H1 (cell line): ENCODE measurements at regions not wholly inside any gene's neighbourhood (a gene's known extent, or its start where the extent isn't known, plus 50 kb on each side); places are given as distances from the start of the nearest gene placed in this dataset.

Source experiments
- CTCF ChIA-PET: fragments of 300-600 bp; sonication (Branson Sonifier 250); formaldehyde crosslinking; loops from one replicate; lab custom pipeline; 2021; ENCODE audit not compliant: partially characterized antibody; lab: Charles Lee
- POLR2A ChIA-PET: fragments of 300-600 bp; sonication (Branson Sonifier 250); formaldehyde crosslinking; loops from one replicate; lab custom pipeline; 2021; ENCODE audit warnings: inconsistent platforms; ENCODE audit not compliant: partially characterized antibody; lab: Charles Lee
- DNase-seq, 2 experiments: peaks; one replicate each; pipeline versions ENCODE4 v3.0.0 to v3.0.0-alpha.2; 2010 to 2022; ENCODE audit warnings: low spot score in 2 of 2, low read depth in 1 of 2, mixed read lengths in 1 of 2
- FAIRE-seq: peaks from 2 replicates; lab custom pipeline; 2011; peaks lifted over from hg19 to GRCh38; lab: Jason Lieb, UNC
- H2AFZ ChIP-seq: 2 replicates; pipeline ENCODE4 v1.8.1; 2012; ENCODE audit warnings: low read length, inconsistent platforms
- H2AK5ac ChIP-seq: 2 replicates; pipeline ENCODE4 v1.6.1; 2013; ENCODE audit warnings: low read depth, low read length
- H2BK120ac ChIP-seq: replicated peaks from 2 replicates; pipeline ENCODE3; 2013; ENCODE audit warnings: low read depth, low read length, inconsistent platforms
- H2BK12ac ChIP-seq: 2 replicates; pipeline ENCODE4 v1.6.1; 2013; ENCODE audit warnings: low read depth, low read length
- H2BK15ac ChIP-seq: 2 replicates; pipeline ENCODE4 v1.6.1; 2013; ENCODE audit warnings: low read length
- H2BK20ac ChIP-seq: 2 replicates; pipeline ENCODE4 v1.6.1; 2013; ENCODE audit warnings: low read length
- H2BK5ac ChIP-seq: 2 replicates; pipeline ENCODE4 v1.6.1; 2013; ENCODE audit warnings: low read depth, low read length
- H3K14ac ChIP-seq: 2 replicates; pipeline ENCODE4 v1.6.1; 2013; ENCODE audit warnings: inconsistent platforms; ENCODE audit not compliant: insufficient read length
- H3K18ac ChIP-seq: 2 replicates; pipeline ENCODE4 v1.6.1; 2013; ENCODE audit warnings: low read length; ENCODE audit errors: extremely low read depth
- H3K23ac ChIP-seq: 2 replicates; pipeline ENCODE4 v1.6.1; 2013; ENCODE audit warnings: inconsistent platforms; ENCODE audit not compliant: insufficient read length
- H3K23me2 ChIP-seq: 2 replicates; pipeline ENCODE4 v1.6.1; 2013; ENCODE audit warnings: low read depth, low read length
- H3K27ac ChIP-seq: 2 replicates; pipeline ENCODE4 v1.6.1; 2011; ENCODE audit warnings: low read depth, low read length, inconsistent platforms
- H3K27me3 ChIP-seq, 4 experiments: replicated peaks in 1 of 4; 1 replicate in 1 of 4; 2 replicates in 3 of 4; pipeline versions ENCODE4 v1.6.1 to v1.8.1; 2011 to 2013; ENCODE audit warnings: low read length in 3 of 4, mild to moderate bottlenecking in 3 of 4, inconsistent platforms in 2 of 4, mixed read lengths in 2 of 4, moderate library complexity in 1 of 4; ENCODE audit not compliant: control insufficient read depth in 3 of 4, insufficient read depth in 3 of 4; ENCODE audit errors: extremely low read depth in 1 of 4
- H3K36me3 ChIP-seq, 4 experiments: 2 replicates each; pipeline versions ENCODE4 v1.6.1 to v1.8.1; 2011 to 2013; ENCODE audit warnings: mild to moderate bottlenecking in 4 of 4, low read length in 3 of 4, moderate library complexity in 2 of 4, control low read depth in 1 of 4, inconsistent platforms in 1 of 4; ENCODE audit not compliant: insufficient read depth in 4 of 4, control insufficient read depth in 2 of 4
- H3K4ac ChIP-seq: replicated peaks from 2 replicates; pipeline ENCODE3; 2013; ENCODE audit warnings: low read length, low read depth, mixed read lengths, inconsistent platforms; ENCODE audit not compliant: insufficient read length
- H3K4me1 ChIP-seq, 4 experiments: replicated peaks in 1 of 4; 1 replicate in 1 of 4; 2 replicates in 3 of 4; pipeline versions ENCODE4 v1.6.1 to v1.8.1; 2011 to 2013; ENCODE audit warnings: low read length in 3 of 4, inconsistent platforms in 2 of 4, mixed read lengths in 1 of 4; ENCODE audit not compliant: insufficient read depth in 4 of 4, control insufficient read depth in 3 of 4
- H3K4me2 ChIP-seq, 2 experiments: 2 replicates each; pipeline versions ENCODE4 v1.6.1 to v1.8.1; 2011 to 2013; ENCODE audit warnings: low read depth in 2 of 2, low read length in 2 of 2, control low read depth in 1 of 2, inconsistent platforms in 1 of 2, mild to moderate bottlenecking in 1 of 2; ENCODE audit not compliant: insufficient read depth in 1 of 2
- H3K4me3 ChIP-seq, 4 experiments: fragments of 200-600, 300-600 bp in 1 of 4; sonication (generic), shearing (Covaris generic), sonication (Bioruptor Twin) in 1 of 4; 2 replicates each; pipeline versions ENCODE4 v1.5.1 to v1.8.1; 2011 to 2016; ENCODE audit warnings: low read length in 4 of 4, low read depth in 3 of 4, control low read depth in 2 of 4, inconsistent platforms in 2 of 4, mild to moderate bottlenecking in 2 of 4, mixed read lengths in 1 of 4, moderate library complexity in 1 of 4; ENCODE audit not compliant: insufficient read depth in 2 of 4; ENCODE audit errors: extremely low read depth in 1 of 4
- H3K56ac ChIP-seq: replicated peaks from 2 replicates; pipeline ENCODE3; 2013; ENCODE audit warnings: low read depth, mild to moderate bottlenecking, mixed read lengths, low read length, inconsistent platforms; ENCODE audit not compliant: insufficient read length
- H3K79me1 ChIP-seq: 2 replicates; pipeline ENCODE4 v1.6.1; 2013; ENCODE audit warnings: low read depth, low read length, control low read depth
- H3K79me2 ChIP-seq, 2 experiments: 2 replicates each; pipeline versions ENCODE4 v1.6.1 to v1.8.1; 2012 to 2013; ENCODE audit warnings: low read length in 2 of 2, mild to moderate bottlenecking in 2 of 2, inconsistent platforms in 1 of 2; ENCODE audit not compliant: insufficient read depth in 2 of 2, control insufficient read depth in 1 of 2
- H3K9ac ChIP-seq, 4 experiments: replicated peaks in 1 of 4; 1 replicate in 1 of 4; 2 replicates in 3 of 4; pipeline versions ENCODE4 v1.6.1 to v1.8.1; 2011 to 2013; ENCODE audit warnings: low read depth in 3 of 4, low read length in 3 of 4, control low read depth in 2 of 4, mild to moderate bottlenecking in 2 of 4, moderate library complexity in 2 of 4, inconsistent platforms in 1 of 4; ENCODE audit errors: extremely low read depth in 1 of 4
- H3K9me3 ChIP-seq, 2 experiments: 2 replicates each; pipeline versions ENCODE4 v1.6.1 to v1.8.1; 2012 to 2013; ENCODE audit warnings: mild to moderate bottlenecking in 2 of 2, moderate library complexity in 2 of 2, control low read depth in 1 of 2, inconsistent platforms in 1 of 2, low read depth in 1 of 2, low read length in 1 of 2, mixed read lengths in 1 of 2; ENCODE audit not compliant: insufficient read depth in 2 of 2
- H4K20me1 ChIP-seq, 2 experiments: replicated peaks in 1 of 2; 2 replicates each; pipeline versions ENCODE3 to v1.8.1; 2011 to 2013; ENCODE audit warnings: inconsistent platforms in 2 of 2, low read length in 2 of 2, mild to moderate bottlenecking in 1 of 2; ENCODE audit not compliant: insufficient read depth in 2 of 2, control insufficient read depth in 1 of 2
- H4K5ac ChIP-seq: 2 replicates; pipeline ENCODE4 v1.6.1; 2013; ENCODE audit warnings: low read length, low read depth, mixed read lengths, inconsistent platforms; ENCODE audit not compliant: insufficient read length
- H4K8ac ChIP-seq: 2 replicates; pipeline ENCODE4 v1.8.0; 2013; ENCODE audit warnings: mild to moderate bottlenecking, moderate library complexity, low read length, inconsistent platforms; ENCODE audit not compliant: insufficient read depth; ENCODE audit errors: extremely low read depth
- H4K91ac ChIP-seq: replicated peaks from 2 replicates; pipeline ENCODE3; 2013; ENCODE audit warnings: low read length, mixed read lengths, inconsistent platforms; ENCODE audit not compliant: insufficient read length
- CREB1 ChIP-seq: IDR thresholded peaks from 2 replicates; pipeline ENCODE4 v1.6.1; 2012; ENCODE audit warnings: inconsistent platforms
- CTBP2 ChIP-seq: IDR thresholded peaks from 2 replicates; pipeline ENCODE4 v1.7.0; 2011; ENCODE audit warnings: borderline replicate concordance, mild to moderate bottlenecking, moderate library complexity, mixed read lengths, low read length; ENCODE audit not compliant: insufficient read depth, insufficient read length
- E2F6 ChIP-seq: IDR thresholded peaks from 2 replicates; pipeline ENCODE4 v1.6.1; 2012; ENCODE audit warnings: inconsistent platforms
- EGR1 ChIP-seq: IDR thresholded peaks from 2 replicates; pipeline ENCODE4 v1.6.1; 2011; ENCODE audit warnings: low read depth, low read length, borderline replicate concordance
- FOSL1 ChIP-seq: IDR thresholded peaks from 2 replicates; pipeline ENCODE4 v1.6.1; 2011; ENCODE audit warnings: mild to moderate bottlenecking, low read depth, low read length, moderate library complexity; ENCODE audit not compliant: insufficient read depth
- KDM1A ChIP-seq: fragments of 200-600, 300-600 bp; sonication (generic); IDR thresholded peaks from 2 replicates; pipeline ENCODE4 v1.7.1; 2016; ENCODE audit warnings: mild to moderate bottlenecking, low read length, borderline replicate concordance
- MAFK ChIP-seq: IDR thresholded peaks from 2 replicates; pipeline ENCODE4 v1.6.1; 2012; ENCODE audit warnings: low read depth, mild to moderate bottlenecking, improper control_type of control experiment, low read length
- MAX ChIP-seq: IDR thresholded peaks from 2 replicates; pipeline ENCODE4 v1.6.1; 2012; ENCODE audit warnings: inconsistent platforms
- RBBP5 ChIP-seq: IDR thresholded peaks from 2 replicates; pipeline ENCODE4 v1.7.1; 2012; ENCODE audit warnings: low read depth, mild to moderate bottlenecking, inconsistent platforms, low read length, moderate library complexity, borderline replicate concordance
- SAP30 ChIP-seq: fragments of 300-600 bp; sonication (generic); IDR thresholded peaks from 2 replicates; pipeline ENCODE4 v1.7.1; 2012; ENCODE audit warnings: low read length, moderate library complexity, mild to moderate bottlenecking, inconsistent platforms; ENCODE audit not compliant: insufficient read depth, insufficient replicate concordance
- SIX5 ChIP-seq: IDR thresholded peaks from 2 replicates; pipeline ENCODE4 v1.6.1; 2011; ENCODE audit warnings: mild to moderate bottlenecking, low read depth, low read length
- SP1 ChIP-seq: IDR thresholded peaks from 2 replicates; pipeline ENCODE4 v1.6.1; 2011; ENCODE audit warnings: low read depth, low read length
- SUZ12 ChIP-seq: fragments of 200-600 bp; sonication (generic); IDR thresholded peaks from 2 replicates; pipeline ENCODE4 v1.6.1; 2012; ENCODE audit warnings: mild to moderate bottlenecking, inconsistent platforms, low read length, moderate library complexity, mixed read lengths
- TBP ChIP-seq: IDR thresholded peaks from 2 replicates; pipeline ENCODE4 v1.6.1; 2011; ENCODE audit warnings: low read depth, low read length, improper control_type of control experiment
- ZNF274 ChIP-seq: IDR thresholded peaks from 2 replicates; pipeline ENCODE4 v1.7.0; 2012; ENCODE audit warnings: low read length, borderline replicate concordance; ENCODE audit errors: extremely low read depth
- WGBS, 2 experiments: shearing (Covaris generic) in 1 of 2; methylation state at CpG; one replicate each; pipeline versions ENCODE4 v1.1.6 to v1.1.7; 2013 to 2015; ENCODE audit warnings: low lambda C conversion rate in 2 of 2, mixed read lengths in 2 of 2, inconsistent platforms in 1 of 2, low coverage in 1 of 2, missing lambda C conversion rate in 1 of 2; ENCODE audit not compliant: insufficient replicate concordance in 2 of 2, insufficient coverage in 1 of 2, insufficient read length in 1 of 2; ENCODE audit errors: extremely low coverage in 1 of 2, missing lambda C conversion rate in 1 of 2; 5-methylcytosine and 5-hydroxymethylcytosine counted together

- H3K4ac ChIP-seq: no peak overlapping the region
- WGBS, 2 experiments: 93% methylated on average over 2 of the region's 2 CpGs; no CpG with 5 or more reads in 1 of the 2 experiments
- no peak overlapping the region for H3K18ac ChIP-seq
- FAIRE-seq (no peak), DNase-seq (no peak)
- H3K4me3 ChIP-seq: no peak overlapping the region
- no peak overlapping the region for H2BK12ac ChIP-seq
- no peak overlapping the region for H3K27ac ChIP-seq
- no peak overlapping the region for H2BK15ac ChIP-seq
- no peaks in the 10 kb centered on the region for H4K20me1 ChIP-seq
- no peak overlapping the region for H4K5ac ChIP-seq
- no peaks in the 10 kb centered on the region for H3K4me1 ChIP-seq
- H4K91ac ChIP-seq: no peak overlapping the region
- no peak overlapping the region for H2BK20ac ChIP-seq
- CTCF ChIA-PET: no interaction called here
- no peaks in the 10 kb centered on the region for H3K9me3 ChIP-seq
- H3K27me3 ChIP-seq: no peaks in the 10 kb centered on the region
- H2AFZ ChIP-seq: 0 out of 2 replicates have a peak overlapping the region, but pooled peaks have one; percentile 75
- H3K23ac ChIP-seq: no peak overlapping the region
- no peak overlapping the region for H3K4me2 ChIP-seq
- H3K79me1 ChIP-seq: no peaks in the 10 kb centered on the region
- no peaks in the 10 kb centered on the region for H3K23me2 ChIP-seq
- H3K36me3 ChIP-seq: no peaks in the 10 kb centered on the region
- H2AK5ac ChIP-seq: no peak overlapping the region
- H3K9ac ChIP-seq: no peak overlapping the region
- no peak overlapping the region for H2BK5ac ChIP-seq
- H4K8ac ChIP-seq: no peak overlapping the region
- POLR2A ChIA-PET: no interaction called here
- no peak overlapping the region for H3K14ac ChIP-seq
- H3K56ac ChIP-seq: no peak overlapping the region
- H3K79me2 ChIP-seq: no peaks in the 10 kb centered on the region
- no peak overlapping the region for H2BK120ac ChIP-seq
- no peak for TF ChIP-seq MAFK
- no peak for TF ChIP-seq MAX
- no peak for TF ChIP-seq ZNF274
- TF ChIP-seq CTBP2: no peak
- no peak for TF ChIP-seq SAP30
- TF ChIP-seq TBP: no peak
- no peak for TF ChIP-seq KDM1A
- TF ChIP-seq RBBP5: no peak
- no peak for TF ChIP-seq SIX5
- TF ChIP-seq E2F6: no peak
- TF ChIP-seq CREB1: no peak
- TF ChIP-seq EGR1: no peak
- TF ChIP-seq SUZ12: no peak
- TF ChIP-seq FOSL1: no peak
- TF ChIP-seq SP1: no peak
Observed at GRCh38 chr5:122699201-122699600, 75.7 kb upstream of the SNX2 start.
